B cell (primary cell): ENCODE measurements at regions not wholly inside any gene's neighbourhood (a gene's known extent, or its start where the extent isn't known, plus 50 kb on each side); places are given as distances from the start of the nearest gene placed in this dataset.
"Not testable (repeated sequence)": the region's sequence is repeated elsewhere in the genome, so short reads cannot be mapped to it uniquely, and the experiment has no call there.

Experiments used
- ATAC-seq: fragments of 200-7000 bp; cut with Tn5 transposase; one replicate; pipeline ENCODE4 v1.10.0; 2021; ENCODE audit warnings: low read depth, mild to moderate bottlenecking, moderate number of reproducible peaks, moderate library complexity
- CTCF ChIA-PET: fragments of 350-600 bp; sonication (Branson Sonifier 250); formaldehyde crosslinking; loops from one replicate; lab custom pipeline; 2021; ENCODE audit warnings: antibody characterized with exemption, inconsistent platforms; lab: Charles Lee
- POLR2A ChIA-PET: fragments of 350-600 bp; sonication (Branson Sonifier 250); formaldehyde crosslinking; loops from one replicate; lab custom pipeline; 2021; ENCODE audit warnings: antibody characterized with exemption; lab: Charles Lee
- DNase-seq: peaks from one replicate; pipeline ENCODE4 v3.0.0; 2013
- H2AFZ ChIP-seq: 2 replicates; pipeline ENCODE4 v1.6.1; 2012; ENCODE audit warnings: mild to moderate bottlenecking, low read depth, low read length; ENCODE audit not compliant: insufficient read depth, poor library complexity, severe bottlenecking
- H3K27ac ChIP-seq, 2 donors: 1 replicate in 1 of 2; 2 replicates in 1 of 2; pipeline ENCODE4 v1.5.1; 2012 to 2013; ENCODE audit warnings: low read length in 2 of 2, mild to moderate bottlenecking in 2 of 2, moderate library complexity in 1 of 2
- H3K27me3 ChIP-seq, 4 experiments: fragments of 200-600 bp in 1 of 4; sonication (generic) in 1 of 4; replicated peaks in 1 of 4; 1 replicate in 2 of 4; 2 replicates in 2 of 4; pipeline versions ENCODE4 v1.6.1 to v1.7.0; 2013 to 2016; ENCODE audit warnings: low read length in 3 of 4, mild to moderate bottlenecking in 2 of 4, mixed read lengths in 1 of 4, moderate library complexity in 1 of 4; ENCODE audit not compliant: insufficient read depth in 4 of 4, control insufficient read depth in 3 of 4; ENCODE audit errors: control extremely low read depth in 1 of 4
- H3K36me3 ChIP-seq, 2 experiments: replicated peaks in 1 of 2; 1 replicate in 1 of 2; 2 replicates in 1 of 2; pipeline versions ENCODE4 v1.6.1 to v1.7.1; 2013; ENCODE audit warnings: low read length in 1 of 2; ENCODE audit not compliant: insufficient read depth in 2 of 2, control insufficient read depth in 1 of 2; ENCODE audit errors: control extremely low read depth in 1 of 2, extremely low read depth in 1 of 2
- H3K4me1 ChIP-seq, 2 donors: fragments of 200-600 bp in 1 of 2; sonication (generic) in 1 of 2; 1 replicate in 1 of 2; 2 replicates in 1 of 2; pipeline versions ENCODE4 v1.5.1 to v1.6.1; 2013 to 2017; ENCODE audit warnings: low read length in 2 of 2; ENCODE audit not compliant: control insufficient read depth in 2 of 2, insufficient read depth in 2 of 2
- H3K4me2 ChIP-seq: replicated peaks from 2 replicates; pipeline ENCODE3; 2012; ENCODE audit warnings: mild to moderate bottlenecking, low read depth, low read length; ENCODE audit not compliant: poor library complexity, severe bottlenecking
- H3K4me3 ChIP-seq, 5 experiments: fragments of 200-600 bp in 1 of 5; sonication (generic) in 1 of 5; 1 replicate in 3 of 5; 2 replicates in 2 of 5; pipeline versions ENCODE4 v1.5.1 to v1.7.0; 2011 to 2016; ENCODE audit warnings: low read length in 4 of 5, mild to moderate bottlenecking in 4 of 5, low read depth in 2 of 5, control low read depth in 1 of 5, moderate library complexity in 1 of 5; ENCODE audit not compliant: insufficient read depth in 1 of 5; ENCODE audit errors: control extremely low read depth in 1 of 5, extremely low read depth in 1 of 5
- H3K79me2 ChIP-seq: fragments of 200-600 bp; sonication (generic); one replicate; pipeline ENCODE4 v1.6.0; 2016; ENCODE audit warnings: low read length; ENCODE audit not compliant: control insufficient read depth, insufficient read depth
- H3K9ac ChIP-seq: fragments of 200-600 bp; sonication (generic); 2 replicates; pipeline ENCODE4 v1.6.1; 2017; ENCODE audit warnings: mild to moderate bottlenecking, low read length, moderate library complexity
- H3K9me3 ChIP-seq, 3 donors: one replicate each; pipeline versions ENCODE4 v1.6.1 to v1.7.1; 2013; ENCODE audit warnings: low read length in 2 of 3; ENCODE audit not compliant: control insufficient read depth in 2 of 3, insufficient read depth in 1 of 3; ENCODE audit errors: control extremely low read depth in 1 of 3
- H4K20me1 ChIP-seq: 2 replicates; pipeline ENCODE4 v1.6.0; 2012; ENCODE audit warnings: mild to moderate bottlenecking, low read length; ENCODE audit not compliant: insufficient read depth, control insufficient read depth, poor library complexity, severe bottlenecking
- H3K27ac Mint-ChIP-seq: one replicate; pipeline ENCODE4 v1.8.0; 2021; ENCODE audit warnings: mixed read lengths
- H3K27me3 Mint-ChIP-seq: one replicate; pipeline ENCODE4 v1.8.0; 2021; ENCODE audit warnings: mixed read lengths
- H3K4me1 Mint-ChIP-seq: one replicate; pipeline ENCODE4 v1.8.0; 2021; ENCODE audit warnings: mixed read lengths
- H3K4me3 Mint-ChIP-seq: one replicate; pipeline ENCODE4 v1.8.0; 2021; ENCODE audit warnings: mixed read lengths
- H3K9me3 Mint-ChIP-seq: one replicate; pipeline ENCODE4 v1.8.0; 2022; ENCODE audit warnings: mixed read lengths; ENCODE audit not compliant: insufficient read depth
- WGBS: methylation state at CpG from one replicate; pipeline ENCODE4 v1.1.5; 2013; ENCODE audit warnings: missing lambda C conversion rate; ENCODE audit not compliant: insufficient coverage; 5-methylcytosine and 5-hydroxymethylcytosine counted together
- intact Hi-C: fragments of 100-400 bp; cut with micrococcal nuclease; formaldehyde crosslinking; loops from one replicate; pipeline ENCODE4 v1.10.0; 2022

- H3K27ac ChIP-seq, H3K4me3 Mint-ChIP-seq, H3K79me2 ChIP-seq, H3K4me1 Mint-ChIP-seq, H2AFZ ChIP-seq, H3K9me3 ChIP-seq, POLR2A ChIA-PET, H3K4me3 ChIP-seq, H3K36me3 ChIP-seq, H3K27ac Mint-ChIP-seq, H3K9ac ChIP-seq, DNase-seq, H3K4me1 ChIP-seq, H3K27me3 Mint-ChIP-seq, H3K4me2 ChIP-seq, intact Hi-C loops, H3K9me3 Mint-ChIP-seq, H3K27me3 ChIP-seq, ATAC-seq, CTCF ChIA-PET, H4K20me1 ChIP-seq: not testable (repeated sequence)
- WGBS, result 100% methylated on average over 2 of the region's 3 CpGs
Measured at GRCh38 chr16:32120779-32121178, 132.3 kb upstream of the TP53TG3D start.

DNA sequence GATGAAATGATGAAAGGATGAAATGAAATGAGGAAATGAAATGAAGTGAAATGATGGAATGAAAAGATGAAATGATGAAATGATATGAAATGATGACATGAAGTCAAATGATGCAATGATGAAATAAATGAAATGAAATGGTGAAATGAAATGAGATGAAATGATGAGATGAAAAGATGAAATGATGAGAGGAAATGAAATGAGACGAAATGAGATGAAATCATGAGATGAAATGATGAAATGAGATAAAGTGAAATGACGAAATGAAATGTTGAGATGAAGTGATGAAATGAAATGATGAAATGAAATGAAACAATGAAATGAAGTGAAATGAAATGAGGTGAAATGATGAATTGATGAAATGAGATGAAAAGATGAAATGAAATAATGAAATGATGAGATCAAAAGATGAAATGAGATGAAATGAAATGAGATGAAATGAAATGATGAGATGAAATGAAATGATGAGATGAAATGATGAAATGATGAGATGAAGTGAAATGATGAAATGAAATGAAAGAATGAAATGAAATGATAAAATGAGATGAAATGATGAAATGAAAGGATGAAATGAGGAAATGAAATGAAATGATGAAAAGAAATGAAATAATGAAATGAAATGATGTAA, 131.7 kb upstream of the TP53TG3D start:
- H3K4me2 ChIP-seq, H3K27ac ChIP-seq, POLR2A ChIA-PET, H2AFZ ChIP-seq, DNase-seq, H3K4me3 ChIP-seq, H3K36me3 ChIP-seq, H3K27ac Mint-ChIP-seq, H3K4me3 Mint-ChIP-seq, H3K27me3 Mint-ChIP-seq, H3K79me2 ChIP-seq, H3K27me3 ChIP-seq, H3K4me1 Mint-ChIP-seq, H3K9ac ChIP-seq, H3K9me3 Mint-ChIP-seq, H4K20me1 ChIP-seq, H3K9me3 ChIP-seq, CTCF ChIA-PET, ATAC-seq, H3K4me1 ChIP-seq, intact Hi-C loops: not testable (repeated sequence)
- 100% methylated on average over 2 of the region's 2 CpGs for WGBS

DNA sequence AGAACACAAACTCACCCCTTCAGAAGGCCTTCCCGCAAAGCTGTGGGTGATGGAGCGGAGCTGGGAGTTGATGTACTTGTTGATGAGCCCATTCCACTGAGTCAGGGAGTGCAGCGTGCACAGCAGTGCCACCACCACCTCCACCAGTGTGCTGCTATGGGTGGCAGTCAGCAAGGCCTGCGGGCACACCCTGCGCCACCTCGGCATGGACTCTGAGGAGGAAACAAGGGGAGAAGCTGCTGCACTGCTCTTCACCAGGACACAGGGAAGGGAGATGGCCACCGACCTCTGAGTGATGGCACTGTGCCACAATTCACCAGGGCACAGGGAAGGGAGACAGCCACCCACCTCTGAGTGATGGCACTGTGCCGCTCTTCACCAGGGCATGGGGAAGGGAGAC, 100.7 kb upstream of the TP53TG3D start:
- H3K9me3 Mint-ChIP-seq, H3K27me3 Mint-ChIP-seq, H3K9ac ChIP-seq, DNase-seq, H3K4me3 ChIP-seq, H3K27ac Mint-ChIP-seq, CTCF ChIA-PET, H3K9me3 ChIP-seq, H3K27ac ChIP-seq, POLR2A ChIA-PET, H3K4me3 Mint-ChIP-seq, H3K27me3 ChIP-seq, H2AFZ ChIP-seq, H3K79me2 ChIP-seq, ATAC-seq, H3K4me2 ChIP-seq, intact Hi-C loops, H3K4me1 Mint-ChIP-seq, H4K20me1 ChIP-seq, H3K36me3 ChIP-seq, H3K4me1 ChIP-seq: not testable (repeated sequence)
- WGBS, result no CpG with 5 or more reads among the region's 8 CpGs

DNA sequence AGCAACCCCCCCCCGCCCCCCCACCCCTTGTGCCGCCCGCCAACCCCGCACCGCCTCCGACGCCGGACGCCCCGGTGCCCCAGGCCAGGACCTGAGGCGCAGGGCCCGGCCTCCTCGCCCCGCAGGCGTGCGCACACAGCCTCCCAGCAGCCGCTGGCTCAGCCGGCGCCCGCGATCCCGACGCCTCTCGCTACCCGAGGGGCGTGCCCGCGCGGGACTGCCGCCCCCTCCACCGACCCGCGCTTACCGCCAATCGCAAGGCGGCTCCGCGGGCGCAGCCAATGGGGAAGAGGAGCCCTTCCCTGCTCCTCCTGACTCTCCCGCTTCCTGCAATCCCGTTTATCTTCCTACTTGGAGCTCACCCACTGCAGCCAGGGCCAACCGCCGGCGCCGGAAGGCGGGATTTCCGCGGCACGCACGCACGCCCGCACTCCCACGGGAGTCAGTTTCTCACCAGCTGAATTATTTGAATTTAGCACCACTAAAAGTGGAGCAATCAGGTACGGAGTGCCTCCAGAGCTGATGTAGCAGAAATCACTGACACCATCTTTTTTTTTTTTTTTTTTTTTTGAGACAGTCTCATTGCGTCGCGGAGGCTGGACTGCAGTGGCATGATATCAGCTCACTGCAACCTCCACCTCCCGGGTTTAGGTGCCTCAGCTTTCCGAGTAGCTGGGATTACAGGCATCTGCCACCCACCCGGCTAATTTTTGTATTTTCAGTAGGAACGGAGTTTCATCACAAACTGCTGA, 65.0 kb upstream of the TP53TG3D start:
- H3K27ac ChIP-seq, H3K27me3 ChIP-seq, H3K9me3 Mint-ChIP-seq, H3K79me2 ChIP-seq, ATAC-seq, H3K36me3 ChIP-seq, H3K4me2 ChIP-seq, H2AFZ ChIP-seq, intact Hi-C loops, H4K20me1 ChIP-seq, POLR2A ChIA-PET, DNase-seq, H3K27me3 Mint-ChIP-seq, H3K9me3 ChIP-seq, H3K4me3 ChIP-seq, CTCF ChIA-PET, H3K4me1 ChIP-seq, H3K27ac Mint-ChIP-seq, H3K4me3 Mint-ChIP-seq, H3K4me1 Mint-ChIP-seq, H3K9ac ChIP-seq: not testable (repeated sequence)
- no CpG with 5 or more reads among the region's 61 CpGs for WGBS
